Stimulated activated CD4-positive, alpha-beta T cell treated with anti-CD3 and anti-CD28 coated beads, Interleukin-15, amount 100 ng/mL, for 48 hours (primary cell): ENCODE measurements at regions not wholly inside any gene's neighbourhood (a gene's known extent, or its start where the extent isn't known, plus 50 kb on each side); places are given as distances from the start of the nearest gene placed in this dataset.

Experiments used
- DNase-seq, 2 donors: peaks; one replicate each; pipeline ENCODE4 v3.0.0-alpha.2; 2020; ENCODE audit warnings: low read depth in 2 of 2

GRCh38 chr13:80131204-80131603, 209.7 kb downstream of the SPRY2 start:
- DNase-seq = no peak

GRCh38 chr13:80126389-80127068, 214.4 kb downstream of the SPRY2 start:
- DNase-seq = no peak

GRCh38 chr13:80123945-80124344, 217.0 kb downstream of the SPRY2 start:
- DNase-seq = no peak

- no peak for DNase-seq
Observed at GRCh38 chr13:80121038-80121437, 219.9 kb downstream of the SPRY2 start.

GRCh38 chr13:80118506-80118905, 222.4 kb downstream of the SPRY2 start:
- no peak for DNase-seq

- no peak for DNase-seq
Observed at GRCh38 chr13:80118099-80118498, 222.8 kb downstream of the SPRY2 start.

GRCh38 chr13:80117515-80117914, 223.4 kb downstream of the SPRY2 start:
- DNase-seq = no peak

GRCh38 chr13:80116107-80116506, 224.8 kb downstream of the SPRY2 start:
- DNase-seq = no peak

- no peak for DNase-seq
Observed at GRCh38 chr13:80115616-80116015, 225.3 kb downstream of the SPRY2 start.

- no peak for DNase-seq
Observed at GRCh38 chr13:80113714-80114454, 227.0 kb downstream of the SPRY2 start.

- DNase-seq = no peak
Observed at GRCh38 chr13:80109303-80109702, 231.6 kb downstream of the SPRY2 start.

GRCh38 chr13:80105350-80105749, 235.6 kb downstream of the SPRY2 start:
- DNase-seq = no peak

- no peak for DNase-seq
Observed at GRCh38 chr13:80101040-80101439, 239.9 kb downstream of the SPRY2 start.

- no peak for DNase-seq
Observed at GRCh38 chr13:80100636-80101035, 240.3 kb downstream of the SPRY2 start.

- no peak for DNase-seq
Observed at GRCh38 chr13:80097561-80097960, 243.4 kb downstream of the SPRY2 start.

GRCh38 chr13:80096383-80096782, 244.5 kb downstream of the SPRY2 start:
- no peak for DNase-seq

GRCh38 chr13:80094526-80094925, 246.4 kb downstream of the SPRY2 start:
- no peak for DNase-seq

GRCh38 chr13:80093888-80094287, 247.0 kb downstream of the SPRY2 start:
- DNase-seq = no peak

- DNase-seq = no peak
Observed at GRCh38 chr13:80086304-80086721, 254.6 kb downstream of the SPRY2 start.

GRCh38 chr13:80083853-80084676, 256.9 kb downstream of the SPRY2 start:
- DNase-seq = no peak

GRCh38 chr13:80083081-80083852, 257.7 kb downstream of the SPRY2 start:
- DNase-seq = no peak
